ENCODE measurements at regions not wholly inside any gene's neighbourhood (a gene's known extent, or its start where the extent isn't known, plus 50 kb on each side); places are given as distances from the start of the nearest gene placed in this dataset.
"Not testable (repeated sequence)": the region's sequence is repeated elsewhere in the genome, so short reads cannot be mapped to it uniquely, and the experiment has no call there.

GRCh38 chr9:7560669-7561305 lies 238.8 kb downstream of the DMAC1 start:
- Histone ChIP-seq H3K4me3 (no peak overlapping the region), H3K27me3 (no peaks in the 10 kb centered on the region), H3K9me3 (no peaks in the 10 kb centered on the region), H3K36me3 (no peaks in the 10 kb centered on the region), H3K27ac (no peak overlapping the region), H3K4me1 (no peaks in the 10 kb centered on the region)
- ATAC-seq (no peak), DNase-seq (no peak)
- intact Hi-C loops (cut with DNase I): no loop called here
- no peak for TF ChIP-seq CTCF (IDR thresholded peaks at IDR 0.05)

- Histone ChIP-seq H3K36me3 (no peaks in the 10 kb centered on the region), H3K4me1 (no peaks in the 10 kb centered on the region), H3K9me3 (no peaks in the 10 kb centered on the region), H3K27me3 (no peaks in the 10 kb centered on the region), H3K4me3 (no peak overlapping the region), H3K27ac (no peak overlapping the region)
- TF ChIP-seq CTCF (IDR thresholded peaks at IDR 0.05): no peak
- ATAC-seq (no peak), DNase-seq (no peak)
- intact Hi-C loops (cut with DNase I): no loop called here
These were observed 244.9 kb downstream of the DMAC1 start for GRCh38 chr9:7554699-7555098.

- H3K9me3 ChIP-seq; intact Hi-C loops (cut with DNase I); H3K27me3 ChIP-seq; H3K4me1 ChIP-seq; H3K27ac ChIP-seq; H3K36me3 ChIP-seq; DNase-seq; ATAC-seq; H3K4me3 ChIP-seq: not testable (repeated sequence)
These were observed 246.9 kb downstream of the DMAC1 start for GRCh38 chr9:7552706-7553105.

- Histone ChIP-seq H3K36me3 (no peaks in the 10 kb centered on the region), H3K27ac (no peak overlapping the region), H3K9me3 (no peaks in the 10 kb centered on the region), H3K27me3 (no peaks in the 10 kb centered on the region), H3K4me1 (no peaks in the 10 kb centered on the region), H3K4me3 (no peak overlapping the region)
- no peak for ATAC-seq
- DNase-seq: no peak
- no peak for TF ChIP-seq CTCF (IDR thresholded peaks at IDR 0.05)
- intact Hi-C loops (cut with DNase I): no loop called here
These were observed 250.3 kb downstream of the DMAC1 start for GRCh38 chr9:7549249-7549648.

GRCh38 chr9:7546261-7546660 lies 253.3 kb downstream of the DMAC1 start:
- H3K4me3 ChIP-seq: no peak overlapping the region
- TF ChIP-seq CTCF (IDR thresholded peaks at IDR 0.05): no peak
- H3K27ac ChIP-seq: no peak overlapping the region
- intact Hi-C loops (cut with DNase I): no loop called here
- ATAC-seq (no peak), DNase-seq (no peak)
- no peaks in the 10 kb centered on the region for H3K9me3 ChIP-seq
- no peaks in the 10 kb centered on the region for H3K27me3 ChIP-seq
- no peaks in the 10 kb centered on the region for H3K4me1 ChIP-seq
- H3K36me3 ChIP-seq: no peaks in the 10 kb centered on the region

GRCh38 chr9:7545371-7546165 lies 254.0 kb downstream of the DMAC1 start:
- Histone ChIP-seq H3K4me1 (no peaks in the 10 kb centered on the region), H3K9me3 (no peaks in the 10 kb centered on the region), H3K27ac (no peak overlapping the region), H3K27me3 (no peaks in the 10 kb centered on the region), H3K36me3 (no peaks in the 10 kb centered on the region), H3K4me3 (no peak overlapping the region)
- DNase-seq (no peak), ATAC-seq (no peak)
- no peak for TF ChIP-seq CTCF (IDR thresholded peaks at IDR 0.05)
- intact Hi-C loops (cut with DNase I): no loop called here
